ENCODE measurements at regions not wholly inside any gene's neighbourhood (a gene's known extent, or its start where the extent isn't known, plus 50 kb on each side); places are given as distances from the start of the nearest gene placed in this dataset.
"Not testable (repeated sequence)": the region's sequence is repeated elsewhere in the genome, so short reads cannot be mapped to it uniquely, and the experiment has no call there.

DNA sequence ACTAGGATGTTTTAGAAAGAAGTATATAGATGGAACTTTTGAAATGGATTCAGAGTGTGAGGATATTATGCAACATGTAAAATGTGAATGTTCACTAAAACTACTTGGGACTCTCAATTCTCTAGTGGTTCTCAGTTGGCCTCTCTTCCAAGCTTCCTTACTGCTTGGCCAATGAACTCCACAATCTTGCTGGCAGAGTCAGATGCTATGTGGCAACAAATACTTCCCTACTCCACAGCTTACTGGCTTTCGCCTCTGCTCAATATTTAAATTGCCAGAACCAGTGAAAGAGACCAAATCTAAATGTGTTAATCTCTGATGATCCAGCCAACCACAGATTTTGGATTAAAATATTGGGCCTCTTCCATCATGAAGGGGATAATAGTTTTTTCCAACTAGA lies 138.4 kb downstream of the HTR1B start:
- no peak for DNase-seq

DNA sequence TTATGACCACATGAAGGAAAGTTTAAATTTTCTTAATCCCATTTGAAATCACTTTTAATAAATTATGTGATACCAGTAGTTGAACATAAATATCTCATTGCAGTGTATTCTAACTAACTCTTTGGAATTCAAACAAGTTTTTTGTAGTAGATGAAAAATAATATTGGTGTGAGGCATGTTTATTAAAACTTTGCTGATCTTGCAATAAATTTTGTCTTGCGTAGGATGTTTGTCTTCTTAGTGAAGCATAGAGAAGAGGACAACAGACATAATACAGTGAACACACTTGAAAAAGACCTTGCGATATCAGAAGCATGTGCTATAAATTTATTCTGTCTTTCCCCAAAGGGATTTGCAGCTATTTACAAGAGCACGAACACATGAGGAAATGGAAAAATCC lies 140.7 kb downstream of the HTR1B start:
- DNase-seq = no peak

DNA sequence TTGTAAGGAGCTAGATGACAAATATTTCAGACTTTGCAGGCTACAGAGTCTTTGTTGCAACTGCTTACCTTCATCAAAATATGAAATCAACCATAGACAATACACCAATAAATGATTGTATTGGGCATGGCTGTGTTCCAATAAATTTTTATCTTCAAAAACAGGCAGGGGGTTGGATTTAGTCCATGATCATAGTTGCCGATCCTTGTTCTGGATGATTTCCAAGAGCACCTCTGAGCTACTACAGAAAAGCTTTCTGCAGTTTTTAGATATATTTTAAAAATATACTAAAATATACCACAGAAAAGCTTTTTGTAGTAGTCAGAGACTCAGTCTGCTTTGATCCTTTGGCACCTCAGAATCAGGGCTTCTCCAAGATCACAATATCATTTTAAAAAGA lies 145.0 kb downstream of the HTR1B start:
- no peak for DNase-seq

DNA sequence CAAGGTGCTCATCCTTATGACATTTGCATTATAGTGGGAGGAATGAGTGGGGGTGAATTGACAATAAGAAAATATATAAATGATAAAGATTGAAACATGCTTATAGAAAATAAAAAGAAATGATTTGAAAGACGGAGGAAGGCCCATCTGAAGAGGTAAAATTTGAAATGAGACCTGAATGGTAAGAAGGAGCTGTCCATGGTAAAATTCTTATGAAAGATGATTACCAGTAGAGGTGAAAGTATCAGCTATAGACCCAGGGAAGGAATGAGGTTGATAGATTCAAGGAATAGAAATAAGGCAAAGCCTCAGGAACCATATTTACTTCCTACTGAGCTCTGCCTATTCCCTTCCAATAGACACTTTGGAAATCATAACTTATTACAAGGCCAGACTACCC lies 149.7 kb downstream of the HTR1B start:
- no peak for DNase-seq

DNA sequence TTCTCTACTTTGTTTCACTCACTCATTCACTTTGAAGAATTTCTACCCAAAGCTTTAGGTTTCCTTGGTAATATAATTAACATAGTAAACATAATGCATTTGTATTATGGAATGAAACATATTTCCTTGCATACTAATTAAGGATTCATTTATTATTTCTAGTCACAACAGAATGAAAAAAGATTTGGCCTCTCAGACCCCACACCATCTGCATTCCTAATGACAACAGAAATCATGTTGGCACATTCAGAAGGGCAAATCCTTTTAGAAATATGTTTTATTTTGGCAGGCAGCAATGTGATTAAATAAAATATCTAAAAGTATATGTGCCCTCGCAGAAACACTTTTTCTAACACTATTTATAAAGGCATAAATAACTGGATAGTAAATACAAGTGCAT lies 163.4 kb downstream of the HTR1B start:
- DNase-seq = no peak

DNA sequence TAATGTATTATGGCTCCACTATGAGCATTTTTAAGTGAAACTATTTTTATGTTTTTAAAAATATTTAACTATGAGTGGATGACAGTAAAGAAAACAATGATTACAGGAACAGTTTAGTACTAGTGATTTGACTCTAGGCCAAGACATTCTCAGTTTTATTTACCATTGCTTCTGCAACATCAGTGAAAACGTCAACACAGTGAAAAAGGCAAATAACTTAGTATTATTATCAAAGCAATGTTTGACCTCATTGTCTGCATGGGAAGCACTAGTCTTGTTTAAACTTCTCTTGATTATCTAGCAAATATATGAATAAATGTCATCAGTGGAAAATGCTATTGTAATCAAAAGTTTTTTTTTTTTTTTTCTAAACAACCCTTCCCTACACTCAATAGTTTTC lies 165.0 kb downstream of the HTR1B start:
- no peak for DNase-seq

DNA sequence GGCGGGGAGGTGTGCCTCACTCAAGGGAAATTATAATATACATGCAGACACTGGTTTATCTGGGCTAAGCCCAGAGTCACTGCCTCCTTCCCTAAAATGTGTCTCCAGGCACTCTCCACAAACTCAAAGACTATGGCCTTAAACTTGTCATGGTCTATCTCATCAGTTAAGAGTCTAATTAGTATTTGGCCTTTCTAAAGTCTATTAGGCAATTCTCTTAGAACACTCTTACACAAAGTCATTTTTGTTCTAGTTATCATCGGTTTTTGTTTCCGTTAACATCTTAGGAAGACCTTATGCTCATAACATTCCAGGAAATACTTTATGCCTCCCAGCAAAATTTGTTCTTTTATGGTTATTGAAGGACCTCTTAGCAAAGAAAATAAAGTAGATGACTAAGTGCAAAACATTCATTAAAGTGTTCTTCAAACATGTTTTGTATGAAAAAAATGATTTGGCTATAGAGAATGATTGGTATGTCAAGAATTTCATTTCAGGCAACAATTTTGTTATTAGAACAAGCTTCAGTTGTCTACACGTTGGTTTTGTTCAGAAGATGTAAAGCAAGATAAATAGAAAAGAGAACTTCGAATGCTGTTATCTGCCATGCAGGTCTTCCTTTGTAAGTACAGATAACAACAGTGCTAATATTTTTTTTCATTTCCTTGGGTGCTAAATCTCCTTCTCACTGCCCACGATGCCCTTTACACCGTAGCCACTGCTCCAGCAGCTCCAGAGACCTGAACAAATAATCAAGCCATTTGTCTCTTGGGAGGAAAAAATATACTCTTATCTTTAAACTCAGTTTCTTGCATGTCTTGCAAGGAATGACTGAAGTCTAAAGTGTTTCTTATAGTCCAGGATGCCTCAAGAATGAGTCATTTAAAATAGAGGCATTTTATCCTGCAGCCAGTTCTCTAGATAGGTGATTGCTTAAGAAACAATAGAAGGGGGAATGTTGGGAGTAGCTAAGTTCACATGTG lies 170.4 kb downstream of the HTR1B start:
- no peak for DNase-seq

DNA sequence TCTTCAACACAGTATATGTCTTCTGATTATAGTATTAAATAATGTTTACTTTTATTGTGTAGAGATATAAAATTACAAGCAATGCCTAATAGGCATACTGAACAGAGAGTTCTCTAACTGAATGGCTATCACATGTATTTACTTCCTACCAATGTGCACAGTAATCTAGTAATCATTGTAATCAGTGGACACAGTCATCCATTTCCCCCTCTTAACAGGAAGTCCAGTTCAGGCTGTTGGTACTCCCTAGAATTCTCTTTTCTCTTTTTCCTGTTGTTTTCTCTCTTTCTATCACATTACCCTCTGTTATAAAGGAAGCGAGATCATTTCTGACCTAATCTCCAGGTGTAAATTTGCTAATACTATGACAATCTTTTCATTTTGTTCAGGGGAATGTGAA lies 172.5 kb downstream of the HTR1B start:
- no peak for DNase-seq

DNA sequence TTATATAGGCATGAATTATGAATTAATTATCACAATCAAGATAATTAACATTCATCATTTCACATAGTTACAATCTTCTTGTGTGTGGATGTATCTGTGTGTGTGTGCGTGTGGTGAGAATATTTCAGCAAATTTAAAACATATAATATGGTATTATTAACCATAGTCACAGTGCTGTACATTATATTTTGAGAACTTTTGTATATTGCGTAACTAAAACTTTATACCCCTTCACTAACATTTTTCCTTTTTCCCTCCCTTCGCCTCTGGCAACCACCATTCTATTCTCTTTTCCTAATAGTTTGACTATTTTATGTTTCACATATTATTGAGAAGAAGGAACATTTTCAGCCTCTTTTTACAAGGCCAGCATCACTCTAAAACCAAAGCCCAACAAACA lies 176.8 kb downstream of the HTR1B start:
- DNase-seq = no peak

DNA sequence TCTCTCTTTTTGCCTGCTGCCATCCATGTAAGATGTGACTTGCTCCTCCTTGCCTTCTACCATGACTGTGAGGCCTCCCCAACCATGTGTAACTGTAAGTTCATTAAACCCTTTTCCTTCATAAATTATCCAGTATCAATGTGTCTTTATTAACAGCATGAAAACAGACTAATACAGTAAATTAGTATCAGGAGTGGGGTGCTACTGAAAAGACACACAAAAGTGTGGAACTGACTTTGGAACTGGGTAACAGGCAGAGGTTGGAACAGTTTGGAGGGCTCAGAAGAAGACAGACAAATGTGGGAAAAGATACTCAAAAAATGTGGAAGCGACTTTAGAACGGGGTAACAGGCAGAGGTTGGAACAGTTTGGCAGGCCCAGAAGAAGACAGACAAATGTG lies 189.4 kb downstream of the HTR1B start:
- no peak for DNase-seq

DNA sequence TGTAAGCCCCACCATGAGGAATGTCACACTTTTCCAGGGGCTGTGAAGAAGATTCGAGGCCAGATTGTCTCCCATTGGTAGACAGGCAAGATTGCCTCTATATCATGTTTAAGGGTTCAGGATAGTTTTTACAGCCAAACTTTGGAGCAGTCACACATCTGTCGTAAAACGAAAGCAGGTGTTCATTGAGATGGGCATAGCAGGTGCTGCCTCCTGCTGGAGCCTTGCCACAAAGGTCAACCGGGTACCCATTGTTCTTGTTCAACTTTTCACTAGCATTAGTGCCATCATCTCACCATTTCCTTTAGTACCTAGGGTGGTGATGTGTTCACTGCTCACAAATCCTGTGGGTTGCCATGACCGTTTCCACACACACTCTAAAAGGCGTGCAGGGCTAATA lies 198.3 kb downstream of the HTR1B start:
- DNase-seq = no peak

DNA sequence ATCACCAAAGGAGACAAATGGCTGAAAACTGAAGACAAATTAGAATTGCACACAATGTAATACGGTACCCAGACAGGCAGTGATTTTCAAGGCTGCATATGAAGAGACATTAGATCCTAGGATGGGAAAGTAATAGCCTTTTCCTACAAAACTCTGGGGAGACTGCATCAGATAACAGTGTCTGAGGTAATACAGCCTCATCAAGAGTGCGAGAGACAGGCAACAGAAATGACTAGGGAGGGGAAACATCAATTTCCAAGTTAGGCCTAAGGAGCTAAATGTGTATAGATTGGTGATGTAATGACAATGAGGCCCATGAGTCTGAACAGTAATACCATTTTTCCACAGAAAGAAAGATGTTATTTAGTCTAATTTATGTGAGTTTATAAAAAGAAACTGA lies 200.3 kb downstream of the HTR1B start:
- DNase-seq = no peak

DNA sequence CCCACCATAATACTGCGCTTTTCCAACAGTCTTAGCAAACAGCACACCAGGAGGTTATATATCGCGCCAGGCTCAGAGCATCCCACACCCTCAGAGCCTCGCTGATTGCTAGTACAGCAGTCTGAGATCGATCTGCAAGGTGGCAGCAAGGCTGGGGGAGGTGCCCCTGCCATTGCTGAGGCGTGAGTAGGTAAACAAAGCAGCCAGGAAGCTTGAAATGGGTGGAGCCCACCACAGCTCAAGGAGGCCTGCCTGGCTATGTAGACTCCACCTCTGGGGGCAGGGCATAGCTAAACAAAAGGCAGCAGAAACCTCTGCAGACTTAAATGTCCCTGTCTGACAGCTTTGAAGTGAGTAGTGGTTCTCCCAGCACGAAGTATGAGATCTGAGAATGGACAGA lies 211.5 kb downstream of the HTR1B start:
- DNase-seq = not testable (repeated sequence)

DNA sequence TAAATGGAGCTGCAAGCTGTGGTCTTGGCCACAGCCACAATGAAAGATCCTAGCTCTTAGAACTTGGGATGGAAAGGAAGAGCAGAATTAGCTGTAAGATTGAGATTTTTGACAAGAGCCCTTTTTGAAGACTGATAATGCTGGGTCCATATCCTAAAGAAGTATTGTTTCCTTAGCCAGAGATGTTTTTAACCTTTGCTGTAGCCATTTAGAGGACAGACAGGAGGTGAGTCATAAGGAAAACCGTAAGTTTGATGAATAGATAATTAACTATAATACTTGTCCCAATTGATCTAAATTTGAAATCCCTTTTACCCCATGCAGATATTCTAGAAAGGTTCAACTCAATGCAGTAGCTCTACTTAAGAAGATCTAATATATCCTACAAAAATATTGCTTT lies 213.7 kb downstream of the HTR1B start:
- no peak for DNase-seq

DNA sequence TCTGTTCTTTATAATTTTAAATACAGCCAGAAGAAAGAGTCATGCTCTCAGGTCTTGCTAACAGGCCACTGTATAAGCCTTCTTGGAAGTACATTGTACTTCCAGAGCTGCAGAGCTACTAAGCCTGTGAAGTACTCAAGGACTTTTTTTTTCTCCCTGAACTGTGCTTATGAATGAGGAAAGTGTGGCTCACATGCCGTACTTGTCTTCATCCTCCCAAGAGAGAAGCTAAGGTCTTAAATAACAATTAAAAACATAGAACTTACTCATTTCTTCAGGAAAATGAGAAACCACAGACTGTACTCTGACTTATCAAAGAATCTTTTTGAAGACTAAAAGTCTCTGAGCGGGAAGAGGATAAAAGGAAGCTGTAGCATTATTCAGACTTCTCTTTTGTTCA lies 218.3 kb downstream of the HTR1B start:
- DNase-seq = no peak

DNA sequence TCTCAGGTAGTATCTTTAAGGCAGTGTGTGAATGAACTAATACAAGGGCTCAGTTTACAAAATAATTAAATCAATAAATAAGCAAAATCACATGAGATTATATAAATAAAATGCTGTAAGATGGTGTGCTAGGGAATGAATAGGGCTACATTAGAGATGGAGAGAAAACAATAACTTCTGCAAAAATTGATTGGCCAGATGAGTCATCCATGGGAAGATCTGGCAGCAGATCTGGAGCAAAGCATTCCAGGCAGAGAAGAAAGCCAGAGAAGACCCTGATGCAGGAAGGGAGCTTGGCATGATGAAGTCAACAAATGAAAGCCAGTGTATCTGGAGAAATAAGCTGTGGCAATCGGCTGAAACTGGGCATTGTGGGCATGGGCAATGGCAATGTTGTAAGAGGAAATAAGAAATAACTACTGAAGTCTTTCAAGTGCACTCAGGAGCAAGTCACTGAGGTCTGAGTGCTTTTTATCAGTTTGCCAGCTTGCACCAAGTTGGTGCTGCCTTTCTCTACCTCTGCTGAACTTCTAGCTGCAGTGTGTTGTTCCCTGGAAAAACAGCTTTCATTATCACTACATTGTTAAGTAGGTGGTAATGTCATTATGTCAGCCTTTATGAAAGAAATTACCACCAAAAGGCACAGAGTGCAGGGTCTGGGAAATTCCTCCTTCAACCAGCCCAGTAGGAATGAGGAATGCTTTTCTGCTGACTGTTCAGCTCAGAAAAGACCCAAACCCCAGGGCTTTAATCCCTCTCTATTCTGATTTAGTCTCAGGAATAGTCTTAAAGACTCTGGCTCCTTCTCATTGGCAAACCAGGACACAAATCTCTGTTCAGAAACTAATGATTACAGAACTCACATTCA lies 231.6 kb downstream of the HTR1B start:
- DNase-seq = peak in 1 of 14 donors; percentile 0

DNA sequence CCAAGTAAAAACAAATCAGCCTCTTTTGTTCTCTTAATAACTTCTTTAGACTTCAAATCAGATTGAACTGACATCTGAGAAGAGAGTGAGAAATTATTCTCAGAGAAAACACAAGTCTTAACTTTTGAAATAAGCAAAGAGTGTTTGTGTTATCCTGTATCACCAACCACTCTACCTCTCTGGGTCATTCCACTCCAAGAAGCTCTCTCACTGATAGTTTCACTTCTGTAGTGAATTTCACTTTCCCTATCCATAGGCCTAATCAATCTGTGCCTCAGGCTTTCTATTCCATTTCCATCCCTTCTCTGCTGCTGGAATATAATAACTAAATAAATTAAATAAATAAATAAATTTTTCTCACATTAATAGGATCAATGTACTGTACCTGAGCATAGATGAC lies 235.0 kb downstream of the HTR1B start:
- no peak for DNase-seq

DNA sequence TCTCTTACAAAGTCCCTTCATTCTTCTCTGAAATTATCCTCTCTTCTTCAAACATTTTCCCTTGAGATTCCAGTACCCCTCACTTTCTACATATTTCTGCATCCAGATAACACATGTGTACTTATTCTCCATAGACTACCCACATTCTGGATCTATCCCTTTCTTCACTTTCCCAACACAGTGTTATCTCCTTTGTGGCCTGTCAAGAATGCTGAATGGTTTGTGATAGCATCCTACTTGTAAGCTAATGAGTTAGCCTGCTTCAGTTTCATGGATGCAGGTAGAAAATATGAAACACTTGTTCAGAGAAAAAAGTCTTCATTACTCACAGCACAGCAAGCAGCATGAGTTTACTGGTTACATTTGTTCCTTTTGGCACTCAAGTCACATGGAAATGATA lies 245.4 kb downstream of the HTR1B start:
- no peak for DNase-seq

DNA sequence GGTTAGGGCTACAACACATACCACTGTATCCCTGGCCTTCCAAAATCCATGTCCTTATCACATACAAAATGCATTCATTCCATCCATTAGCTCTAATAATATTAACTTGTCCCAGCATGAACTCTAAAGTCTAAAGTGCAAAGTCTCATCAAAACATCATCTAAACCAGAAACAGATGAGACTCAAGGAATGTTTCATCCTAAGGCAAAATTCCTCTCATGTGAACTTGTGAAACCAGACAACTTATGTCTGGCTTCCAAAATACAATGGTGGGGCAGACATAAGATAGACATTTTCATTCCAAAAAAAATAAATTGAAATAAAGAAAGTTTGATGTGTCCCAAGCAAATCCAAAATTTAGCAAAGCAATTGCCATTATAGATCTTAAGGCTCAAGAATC lies 257.4 kb downstream of the HTR1B start:
- no peak for DNase-seq

DNA sequence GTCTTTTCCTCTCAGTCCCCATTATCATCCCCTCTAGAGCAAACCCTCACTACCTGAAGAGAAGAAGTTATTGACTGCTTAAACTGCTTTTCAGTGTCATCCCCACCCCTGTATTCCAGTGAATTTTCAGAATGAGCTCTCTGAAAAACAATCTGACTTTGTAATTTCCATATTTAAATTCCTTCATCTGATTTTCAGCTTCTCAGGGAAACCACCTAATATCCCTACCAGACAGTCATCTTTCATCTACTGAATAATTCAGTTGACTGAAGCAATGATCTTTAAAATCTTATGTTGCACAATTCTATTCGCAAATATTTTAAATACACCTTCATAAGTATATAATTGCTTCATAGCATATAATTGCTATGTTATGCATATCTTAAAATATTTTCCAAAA lies 258.7 kb downstream of the HTR1B start:
- DNase-seq = no peak

DNA sequence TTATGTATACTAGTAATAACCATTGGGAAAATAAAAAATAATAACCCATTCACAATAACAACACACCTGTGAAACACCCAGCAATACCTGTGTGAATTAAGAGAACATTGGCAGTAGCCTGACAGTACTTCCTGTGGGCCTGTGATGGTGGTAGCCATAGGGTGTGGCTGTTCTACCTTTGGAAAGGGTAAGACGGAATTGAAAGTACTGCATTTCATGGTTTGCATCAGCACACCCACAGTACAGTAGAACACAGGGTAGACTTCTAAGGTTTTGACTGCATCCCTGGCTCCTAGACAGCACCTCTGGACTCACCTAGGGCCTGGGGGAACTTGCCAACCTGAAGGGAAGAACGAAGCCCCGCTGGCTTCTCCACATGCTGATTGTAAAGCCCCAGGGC lies 279.8 kb downstream of the HTR1B start:
- DNase-seq = no peak

DNA sequence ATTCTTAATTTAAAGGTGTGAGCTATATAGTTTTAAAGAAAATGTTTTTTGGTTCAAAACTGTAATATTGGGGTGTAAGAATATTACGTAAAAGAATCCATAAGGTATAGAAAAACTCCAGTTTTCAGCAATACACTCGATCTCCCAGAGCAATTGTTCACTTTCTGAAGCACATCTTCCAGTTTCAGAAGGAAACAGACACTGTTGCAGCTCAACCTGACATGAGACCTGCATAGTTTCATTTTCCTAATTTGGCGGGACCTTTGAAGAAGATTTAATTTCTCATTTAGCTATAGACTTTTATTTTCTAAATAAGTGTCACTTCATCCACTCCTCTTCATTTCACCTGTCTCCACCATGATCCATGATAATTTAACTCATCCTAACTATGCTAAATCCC lies 281.5 kb downstream of the HTR1B start:
- DNase-seq = no peak

DNA sequence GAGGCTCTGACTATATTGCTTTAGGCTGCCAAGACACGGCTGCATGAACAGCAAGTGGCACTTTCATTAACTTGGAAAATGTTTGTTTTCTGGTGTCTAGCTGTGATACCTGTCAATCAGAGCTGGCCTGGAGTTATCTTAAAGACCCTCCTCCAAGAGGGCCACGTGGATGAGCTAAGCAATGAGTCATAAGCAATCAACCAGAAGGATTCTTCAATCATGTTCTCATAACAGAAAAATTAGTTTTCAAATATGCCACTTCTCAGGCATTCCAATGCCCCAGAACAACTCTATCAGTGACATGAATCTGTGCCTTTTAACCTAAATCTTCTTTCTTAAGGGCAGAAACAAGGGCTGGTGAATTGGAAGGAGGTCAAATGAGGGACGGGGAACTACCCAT lies 283.0 kb downstream of the HTR1B start:
- no peak for DNase-seq

DNA sequence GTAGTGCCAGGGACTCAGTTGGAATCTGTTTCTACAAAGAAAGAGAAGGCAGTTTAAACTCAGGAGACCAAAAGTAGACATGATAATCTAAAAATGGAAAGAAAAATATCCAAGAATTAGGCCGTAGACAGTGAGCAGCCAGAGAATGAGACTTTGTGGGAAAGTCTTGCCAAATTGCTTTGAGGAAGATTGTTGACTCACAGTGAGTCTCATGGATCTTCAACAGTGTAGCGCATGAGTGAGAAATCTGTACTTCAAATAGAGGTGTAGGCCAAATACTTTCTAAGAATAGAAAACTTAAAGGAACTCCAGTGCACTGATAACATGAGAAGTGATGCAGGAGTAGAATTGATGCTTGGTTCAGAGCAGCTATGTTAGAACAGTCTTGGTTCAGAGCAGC lies 284.5 kb downstream of the HTR1B start:
- DNase-seq = no peak

Measured in C1 segment of cervical spinal cord (tissue), 14 donors.